Esophagus (tissue), 2 donors: ENCODE measurements at regions not wholly inside any gene's neighbourhood (a gene's known extent, or its start where the extent isn't known, plus 50 kb on each side); places are given as distances from the start of the nearest gene placed in this dataset.

Source experiments
- H3K27ac ChIP-seq, 2 donors: one replicate each; pipeline ENCODE4 v1.5.1; 2013; ENCODE audit warnings: low read depth in 2 of 2, mild to moderate bottlenecking in 2 of 2, inconsistent platforms in 1 of 2, low read length in 1 of 2, moderate library complexity in 1 of 2
- H3K27me3 ChIP-seq, 2 donors: one replicate each; pipeline ENCODE4 v1.6.1; 2013; ENCODE audit warnings: low read length in 2 of 2, control low read depth in 1 of 2, mild to moderate bottlenecking in 1 of 2; ENCODE audit not compliant: insufficient read depth in 2 of 2, control insufficient read depth in 1 of 2
- H3K36me3 ChIP-seq, 2 donors: one replicate each; pipeline ENCODE4 v1.6.1; 2013; ENCODE audit warnings: low read length in 1 of 2; ENCODE audit not compliant: control insufficient read depth in 2 of 2, insufficient read depth in 2 of 2
- H3K4me1 ChIP-seq, 2 donors: one replicate each; pipeline ENCODE4 v1.6.1; 2013; ENCODE audit warnings: low read length in 1 of 2; ENCODE audit not compliant: control insufficient read depth in 2 of 2, insufficient read depth in 2 of 2
- H3K4me3 ChIP-seq, 2 donors: one replicate each; pipeline ENCODE4 v1.5.1; 2013; ENCODE audit warnings: low read length in 2 of 2, mild to moderate bottlenecking in 2 of 2, low read depth in 1 of 2, moderate library complexity in 1 of 2
- H3K9me3 ChIP-seq, 2 donors: one replicate each; pipeline ENCODE4 v1.6.1; 2013; ENCODE audit warnings: mild to moderate bottlenecking in 2 of 2, low read depth in 1 of 2, low read length in 1 of 2, moderate library complexity in 1 of 2; ENCODE audit not compliant: control insufficient read depth in 2 of 2, insufficient read depth in 1 of 2
- whole genome bisulfite sequencing, 2 donors: extraction: QIAGEN DNeasy Blood & Tissue Kit; methylation state at CpG; one replicate each; pipeline ENCODE4 v1.1.7; 2013; 5-methylcytosine and 5-hydroxymethylcytosine counted together
- donor health status: healthy with polysubstance abuse.
- donor health status: Bipolar disorder and iron deficiency.

GRCh38 chr3:107861904-107862303, 228.9 kb downstream of the CD47 start:
- no peaks in the 10 kb centered on the region for H3K27me3 ChIP-seq
- no peak overlapping the region for H3K4me3 ChIP-seq
- no peak overlapping the region for H3K27ac ChIP-seq
- no peaks in the 10 kb centered on the region for H3K36me3 ChIP-seq
- no peaks in the 10 kb centered on the region for H3K9me3 ChIP-seq
- WGBS, 2 donors, result 21 to 30% methylated on average over 3 of the region's 3 CpGs
- no peaks in the 10 kb centered on the region for H3K4me1 ChIP-seq

- Histone ChIP-seq H3K9me3 (no peaks in the 10 kb centered on the region), H3K27ac (no peak overlapping the region), H3K4me1 (no peaks in the 10 kb centered on the region), H3K27me3 (no peaks in the 10 kb centered on the region), H3K36me3 (no peaks in the 10 kb centered on the region), H3K4me3 (no peak overlapping the region)
- WGBS, 2 donors, result 48 to 73% methylated on average over 2 of the region's 2 CpGs
Measured at GRCh38 chr3:107861422-107861821, 229.4 kb downstream of the CD47 start.
